WTC11 (cell line): ENCODE measurements at regions not wholly inside any gene's neighbourhood (a gene's known extent, or its start where the extent isn't known, plus 50 kb on each side); places are given as distances from the start of the nearest gene placed in this dataset.

Source experiments
- ATAC-seq: fragments of 200-7000 bp; cut with Tn5 transposase; 2 replicates; pipeline ENCODE4 v1.10.0; 2021; ENCODE audit warnings: mild to moderate bottlenecking, moderate library complexity
- CTCF ChIA-PET: fragments of 300-600 bp; sonication (Branson Sonifier 250); formaldehyde crosslinking; loops from one replicate; lab custom pipeline; 2021; ENCODE audit warnings: antibody characterized with exemption; lab: Charles Lee
- POLR2A ChIA-PET: fragments of 350-600 bp; sonication (Branson Sonifier 250); formaldehyde crosslinking; loops from one replicate; lab custom pipeline; 2021; ENCODE audit warnings: antibody characterized with exemption; lab: Charles Lee
- DNase-seq: peaks from one replicate; pipeline ENCODE4 v3.0.0; 2021; ENCODE audit warnings: low spot score
- H3K27ac Mint-ChIP-seq: 2 replicates; pipeline ENCODE4 v1.8.0; 2021; ENCODE audit warnings: mixed read lengths
- H3K27me3 Mint-ChIP-seq: 2 replicates; pipeline ENCODE4 v1.8.0; 2021; ENCODE audit warnings: low read depth, mild to moderate bottlenecking, moderate library complexity, mixed read lengths
- H3K36me3 Mint-ChIP-seq: 2 replicates; pipeline ENCODE4 v1.8.0; 2021; ENCODE audit warnings: mixed read lengths
- H3K4me1 Mint-ChIP-seq: 2 replicates; pipeline ENCODE4 v1.8.0; 2022; ENCODE audit warnings: mixed read lengths
- H3K4me3 Mint-ChIP-seq: 2 replicates; pipeline ENCODE4 v1.8.0; 2021; ENCODE audit warnings: mild to moderate bottlenecking, moderate library complexity, mixed read lengths
- H3K9me3 Mint-ChIP-seq: 2 replicates; pipeline ENCODE4 v1.8.0; 2021; ENCODE audit warnings: mixed read lengths
- ARID4B ChIP-seq: sonication (generic); formaldehyde crosslinking; IDR thresholded peaks from 2 replicates; pipeline ENCODE4 v1.8.0; 2023; ENCODE audit warnings: missing genetic modification reagents, mild to moderate bottlenecking, borderline replicate concordance
- HMGXB4 ChIP-seq: sonication (generic); formaldehyde crosslinking; IDR thresholded peaks from 2 replicates; pipeline ENCODE4 v1.8.1; 2023; ENCODE audit warnings: mild to moderate bottlenecking, moderate library complexity, missing genetic modification reagents
- NFATC4 ChIP-seq: fragments of 250-450 bp; sonication (Bioruptor Pico); IDR thresholded peaks from 2 replicates; pipeline ENCODE4 v1.9.0; 2021; ENCODE audit warnings: mild to moderate bottlenecking
- USF2 ChIP-seq: sonication (generic); formaldehyde crosslinking; IDR thresholded peaks from 2 replicates; pipeline ENCODE4 v1.8.1; 2023; ENCODE audit warnings: mild to moderate bottlenecking, missing genetic modification reagents, moderate library complexity
- ZBTB21 ChIP-seq: sonication (generic); formaldehyde crosslinking; IDR thresholded peaks from 2 replicates; pipeline ENCODE4 v1.8.1; 2023; ENCODE audit warnings: mild to moderate bottlenecking, missing genetic modification reagents, borderline replicate concordance
- ZNF138 ChIP-seq: sonication (generic); formaldehyde crosslinking; conservative IDR thresholded peaks from 2 replicates; pipeline ENCODE4 v1.8.1; 2022; ENCODE audit warnings: mild to moderate bottlenecking, moderate library complexity, missing genetic modification reagents
- ZNF671 ChIP-seq: fragments of 250-450 bp; sonication (Bioruptor Pico); IDR thresholded peaks from 2 replicates; pipeline ENCODE4 v1.8.0; 2021; ENCODE audit warnings: mild to moderate bottlenecking
- TF ChIP-seq, protein P1 (sequence below): sonication (generic); formaldehyde crosslinking; IDR thresholded peaks from 2 replicates; pipeline ENCODE4 v1.8.1; 2023; ENCODE audit warnings: mild to moderate bottlenecking, missing genetic modification reagents, borderline replicate concordance
- TF ChIP-seq, protein P2 (sequence below): fragments of 250-450 bp; sonication (Bioruptor Pico); IDR thresholded peaks from 2 replicates; pipeline ENCODE4 v1.9.0; 2021; ENCODE audit warnings: mild to moderate bottlenecking

DNA sequence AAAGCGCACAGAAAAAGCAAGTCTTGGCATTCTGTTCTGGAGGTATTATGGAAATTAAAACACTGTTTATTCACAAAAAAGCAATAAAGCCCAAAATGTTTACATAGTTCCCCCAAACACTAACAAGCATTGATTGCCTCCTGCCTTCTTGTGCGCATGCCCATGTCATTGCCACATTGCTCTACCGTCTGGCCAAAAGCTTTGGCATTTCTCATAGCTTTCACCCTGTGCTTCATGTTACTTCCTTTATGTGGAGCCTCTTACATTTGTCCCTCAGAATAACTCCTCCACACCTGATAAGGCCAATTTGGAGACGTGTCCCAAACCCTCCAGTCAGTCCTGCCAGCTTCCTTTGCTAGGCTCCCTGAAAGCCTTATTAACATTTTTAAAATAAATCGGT lies 680.8 kb downstream of the GBE1 start:
- ATAC-seq (no peak), DNase-seq (no peak)
- Mint-ChIP-seq H3K4me1 (no peaks in the 10 kb centered on the region), H3K36me3 (no peaks in the 10 kb centered on the region), H3K4me3 (no peak overlapping the region), H3K27ac (peak overlapping the region; percentile 65; the same call in 1 of the 2 replicates)
- TF ChIP-seq ZBTB21 (CRISPR knock-in tag) = no peak
- TF ChIP-seq, all 79 proteins: peak for 0
- CTCF ChIA-PET = no interaction called here
- Mint-ChIP-seq H3K9me3 (peaks cover 9% of the 10 kb centered on the region), H3K27me3 (no peaks in the 10 kb centered on the region)
- POLR2A ChIA-PET = no interaction called here

- Mint-ChIP-seq H3K27me3 (no peaks in the 10 kb centered on the region), H3K4me1 (no peaks in the 10 kb centered on the region), H3K36me3 (peaks cover 30% of the 10 kb centered on the region), H3K4me3 (no peak overlapping the region), H3K27ac (no peak overlapping the region), H3K9me3 (peaks cover 37% of the 10 kb centered on the region)
- DNase-seq = no peak
- POLR2A ChIA-PET = no interaction called here
- CTCF ChIA-PET = no interaction called here
- no peak for ATAC-seq
- TF ChIP-seq ARID4B (CRISPR knock-in tag) = no peak
- TF ChIP-seq, protein P1, sequence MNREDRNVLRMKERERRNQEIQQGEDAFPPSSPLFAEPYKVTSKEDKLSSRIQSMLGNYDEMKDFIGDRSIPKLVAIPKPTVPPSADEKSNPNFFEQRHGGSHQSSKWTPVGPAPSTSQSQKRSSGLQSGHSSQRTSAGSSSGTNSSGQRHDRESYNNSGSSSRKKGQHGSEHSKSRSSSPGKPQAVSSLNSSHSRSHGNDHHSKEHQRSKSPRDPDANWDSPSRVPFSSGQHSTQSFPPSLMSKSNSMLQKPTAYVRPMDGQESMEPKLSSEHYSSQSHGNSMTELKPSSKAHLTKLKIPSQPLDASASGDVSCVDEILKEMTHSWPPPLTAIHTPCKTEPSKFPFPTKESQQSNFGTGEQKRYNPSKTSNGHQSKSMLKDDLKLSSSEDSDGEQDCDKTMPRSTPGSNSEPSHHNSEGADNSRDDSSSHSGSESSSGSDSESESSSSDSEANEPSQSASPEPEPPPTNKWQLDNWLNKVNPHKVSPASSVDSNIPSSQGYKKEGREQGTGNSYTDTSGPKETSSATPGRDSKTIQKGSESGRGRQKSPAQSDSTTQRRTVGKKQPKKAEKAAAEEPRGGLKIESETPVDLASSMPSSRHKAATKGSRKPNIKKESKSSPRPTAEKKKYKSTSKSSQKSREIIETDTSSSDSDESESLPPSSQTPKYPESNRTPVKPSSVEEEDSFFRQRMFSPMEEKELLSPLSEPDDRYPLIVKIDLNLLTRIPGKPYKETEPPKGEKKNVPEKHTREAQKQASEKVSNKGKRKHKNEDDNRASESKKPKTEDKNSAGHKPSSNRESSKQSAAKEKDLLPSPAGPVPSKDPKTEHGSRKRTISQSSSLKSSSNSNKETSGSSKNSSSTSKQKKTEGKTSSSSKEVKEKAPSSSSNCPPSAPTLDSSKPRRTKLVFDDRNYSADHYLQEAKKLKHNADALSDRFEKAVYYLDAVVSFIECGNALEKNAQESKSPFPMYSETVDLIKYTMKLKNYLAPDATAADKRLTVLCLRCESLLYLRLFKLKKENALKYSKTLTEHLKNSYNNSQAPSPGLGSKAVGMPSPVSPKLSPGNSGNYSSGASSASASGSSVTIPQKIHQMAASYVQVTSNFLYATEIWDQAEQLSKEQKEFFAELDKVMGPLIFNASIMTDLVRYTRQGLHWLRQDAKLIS (CRISPR knock-in tag) = no peak
- TF ChIP-seq ZNF671 (CRISPR knock-in tag) = no peak
- TF ChIP-seq, protein P2, sequence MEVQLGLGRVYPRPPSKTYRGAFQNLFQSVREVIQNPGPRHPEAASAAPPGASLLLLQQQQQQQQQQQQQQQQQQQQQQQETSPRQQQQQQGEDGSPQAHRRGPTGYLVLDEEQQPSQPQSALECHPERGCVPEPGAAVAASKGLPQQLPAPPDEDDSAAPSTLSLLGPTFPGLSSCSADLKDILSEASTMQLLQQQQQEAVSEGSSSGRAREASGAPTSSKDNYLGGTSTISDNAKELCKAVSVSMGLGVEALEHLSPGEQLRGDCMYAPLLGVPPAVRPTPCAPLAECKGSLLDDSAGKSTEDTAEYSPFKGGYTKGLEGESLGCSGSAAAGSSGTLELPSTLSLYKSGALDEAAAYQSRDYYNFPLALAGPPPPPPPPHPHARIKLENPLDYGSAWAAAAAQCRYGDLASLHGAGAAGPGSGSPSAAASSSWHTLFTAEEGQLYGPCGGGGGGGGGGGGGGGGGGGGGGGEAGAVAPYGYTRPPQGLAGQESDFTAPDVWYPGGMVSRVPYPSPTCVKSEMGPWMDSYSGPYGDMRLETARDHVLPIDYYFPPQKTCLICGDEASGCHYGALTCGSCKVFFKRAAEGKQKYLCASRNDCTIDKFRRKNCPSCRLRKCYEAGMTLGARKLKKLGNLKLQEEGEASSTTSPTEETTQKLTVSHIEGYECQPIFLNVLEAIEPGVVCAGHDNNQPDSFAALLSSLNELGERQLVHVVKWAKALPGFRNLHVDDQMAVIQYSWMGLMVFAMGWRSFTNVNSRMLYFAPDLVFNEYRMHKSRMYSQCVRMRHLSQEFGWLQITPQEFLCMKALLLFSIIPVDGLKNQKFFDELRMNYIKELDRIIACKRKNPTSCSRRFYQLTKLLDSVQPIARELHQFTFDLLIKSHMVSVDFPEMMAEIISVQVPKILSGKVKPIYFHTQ (CRISPR knock-in tag) = no peak
- TF ChIP-seq NFATC4 (CRISPR knock-in tag) = no peak
- TF ChIP-seq USF2 = no peak
- TF ChIP-seq ZNF138 = no peak
- no peak for TF ChIP-seq HMGXB4 (CRISPR knock-in tag)
These were observed 688.9 kb downstream of the GBE1 start for GRCh38 chr3:81072591-81072990.
